22Rv1 (cell line): ENCODE measurements at regions not wholly inside any gene's neighbourhood (a gene's known extent, or its start where the extent isn't known, plus 50 kb on each side); places are given as distances from the start of the nearest gene placed in this dataset.

Source experiments
- H3K27ac ChIP-seq: fragments of 450-650 bp; 2 replicates; pipeline ENCODE4 v1.5.1; 2017
- ZFX ChIP-seq: fragments of 450-650 bp; IDR thresholded peaks from 2 replicates; pipeline ENCODE4 v1.6.1; 2017; ENCODE audit warnings: antibody characterized with exemption, borderline replicate concordance
- TF ChIP-seq, protein P1 (sequence below): fragments of 450-650 bp; IDR thresholded peaks from 2 replicates; pipeline ENCODE4 v1.5.1; 2017; ENCODE audit warnings: mild to moderate bottlenecking

DNA sequence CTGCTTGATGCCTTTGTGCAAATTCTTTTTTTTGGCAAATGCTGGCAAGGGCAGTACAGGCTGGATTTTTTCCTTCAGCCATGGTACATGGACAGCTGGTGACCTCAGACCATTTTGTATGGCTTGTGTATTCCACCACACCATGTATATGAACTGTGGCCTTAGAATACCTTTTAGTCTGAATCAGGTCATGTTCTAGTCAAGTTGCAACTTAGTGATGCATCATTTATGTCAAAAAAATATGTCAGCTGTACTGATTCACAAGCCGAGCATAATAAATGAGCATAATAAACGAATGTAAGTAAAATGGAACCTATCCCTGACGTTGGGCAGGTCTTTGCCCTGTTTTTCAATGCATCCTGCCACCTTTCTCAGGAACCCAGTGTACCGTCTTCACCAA is 219.7 kb upstream of the RUNX1 start:
- no peak overlapping the region for H3K27ac ChIP-seq
- TF ChIP-seq, protein P1, sequence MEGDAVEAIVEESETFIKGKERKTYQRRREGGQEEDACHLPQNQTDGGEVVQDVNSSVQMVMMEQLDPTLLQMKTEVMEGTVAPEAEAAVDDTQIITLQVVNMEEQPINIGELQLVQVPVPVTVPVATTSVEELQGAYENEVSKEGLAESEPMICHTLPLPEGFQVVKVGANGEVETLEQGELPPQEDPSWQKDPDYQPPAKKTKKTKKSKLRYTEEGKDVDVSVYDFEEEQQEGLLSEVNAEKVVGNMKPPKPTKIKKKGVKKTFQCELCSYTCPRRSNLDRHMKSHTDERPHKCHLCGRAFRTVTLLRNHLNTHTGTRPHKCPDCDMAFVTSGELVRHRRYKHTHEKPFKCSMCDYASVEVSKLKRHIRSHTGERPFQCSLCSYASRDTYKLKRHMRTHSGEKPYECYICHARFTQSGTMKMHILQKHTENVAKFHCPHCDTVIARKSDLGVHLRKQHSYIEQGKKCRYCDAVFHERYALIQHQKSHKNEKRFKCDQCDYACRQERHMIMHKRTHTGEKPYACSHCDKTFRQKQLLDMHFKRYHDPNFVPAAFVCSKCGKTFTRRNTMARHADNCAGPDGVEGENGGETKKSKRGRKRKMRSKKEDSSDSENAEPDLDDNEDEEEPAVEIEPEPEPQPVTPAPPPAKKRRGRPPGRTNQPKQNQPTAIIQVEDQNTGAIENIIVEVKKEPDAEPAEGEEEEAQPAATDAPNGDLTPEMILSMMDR, result no peak
- no peak for TF ChIP-seq ZFX

DNA sequence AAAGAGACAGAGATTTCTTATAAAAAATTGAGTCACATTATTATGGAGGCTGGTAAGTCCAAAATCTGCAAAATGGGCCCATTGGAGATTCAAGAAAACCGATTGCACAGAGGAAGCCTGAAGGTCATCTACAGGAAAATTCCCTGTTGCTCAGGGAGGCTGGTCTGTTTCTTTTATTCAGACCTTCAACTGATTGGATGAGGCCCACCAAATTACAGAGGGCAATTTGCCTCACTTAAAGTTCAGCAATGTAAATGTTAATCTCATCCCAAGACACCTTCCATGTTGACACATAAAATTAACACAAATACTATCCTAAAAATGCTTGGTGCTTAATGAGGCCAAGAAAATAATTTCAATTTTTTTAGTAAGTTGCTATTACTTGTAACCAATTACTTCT is 219.2 kb upstream of the RUNX1 start:
- no peak overlapping the region for H3K27ac ChIP-seq
- TF ChIP-seq ZFX, result no peak
- TF ChIP-seq, protein P1, result no peak

DNA sequence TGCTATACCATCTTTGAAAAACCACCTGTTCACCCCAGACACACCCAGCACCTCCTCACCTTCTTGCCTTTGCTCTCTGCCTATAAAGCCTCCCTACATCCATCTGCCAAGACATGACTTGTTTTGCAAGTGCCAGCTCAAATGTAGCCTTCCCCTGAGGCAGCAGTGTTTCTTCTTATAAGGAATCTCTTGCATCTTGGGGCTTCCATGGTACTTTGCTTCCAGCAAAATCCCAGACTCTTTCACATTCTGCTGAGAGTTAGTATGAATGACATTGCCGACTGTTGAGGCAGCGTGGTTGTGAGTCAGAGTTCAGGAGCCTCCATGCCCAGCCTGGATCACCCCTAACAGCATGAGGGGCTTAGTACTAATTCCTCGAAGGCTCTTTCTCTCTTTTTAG is 217.4 kb upstream of the RUNX1 start:
- no peak overlapping the region for H3K27ac ChIP-seq
- TF ChIP-seq, protein P1, result no peak
- no peak for TF ChIP-seq ZFX

DNA sequence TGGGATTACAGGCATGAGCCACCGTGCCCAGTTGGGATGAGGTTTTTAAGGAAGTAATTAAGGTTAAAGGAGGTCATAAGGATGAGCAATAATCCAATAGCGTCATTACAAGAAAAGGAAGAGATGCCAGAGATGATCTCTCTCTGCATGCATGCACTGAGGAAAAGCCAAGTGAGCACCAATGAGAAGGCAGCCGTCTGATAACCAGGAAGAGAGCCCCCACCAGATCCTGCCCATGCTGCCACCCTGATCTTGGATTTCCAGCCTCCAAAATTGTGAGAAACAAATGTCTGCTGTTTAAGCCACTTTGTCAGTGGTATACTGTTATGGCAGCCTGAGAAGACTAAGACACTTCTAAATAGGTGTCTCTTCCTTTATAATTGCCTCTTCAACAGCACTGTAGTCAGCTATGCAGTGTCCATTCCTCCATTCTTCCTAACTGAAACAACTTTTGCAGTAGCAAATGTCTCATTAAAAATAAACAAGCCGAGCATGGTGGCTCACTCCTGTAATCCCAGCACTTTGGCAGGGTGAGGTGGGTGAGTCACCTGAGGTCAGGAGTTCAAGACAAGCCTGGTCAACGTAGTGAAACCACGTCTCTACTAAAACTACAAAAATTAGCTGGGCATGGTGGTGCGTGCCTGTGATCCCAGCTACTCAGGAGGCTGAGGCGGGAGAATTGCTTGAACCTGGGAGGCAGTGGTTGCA is 216.2 kb upstream of the RUNX1 start:
- TF ChIP-seq, protein P1, result no peak
- no peak for TF ChIP-seq ZFX
- H3K27ac ChIP-seq, result no peak overlapping the region

DNA sequence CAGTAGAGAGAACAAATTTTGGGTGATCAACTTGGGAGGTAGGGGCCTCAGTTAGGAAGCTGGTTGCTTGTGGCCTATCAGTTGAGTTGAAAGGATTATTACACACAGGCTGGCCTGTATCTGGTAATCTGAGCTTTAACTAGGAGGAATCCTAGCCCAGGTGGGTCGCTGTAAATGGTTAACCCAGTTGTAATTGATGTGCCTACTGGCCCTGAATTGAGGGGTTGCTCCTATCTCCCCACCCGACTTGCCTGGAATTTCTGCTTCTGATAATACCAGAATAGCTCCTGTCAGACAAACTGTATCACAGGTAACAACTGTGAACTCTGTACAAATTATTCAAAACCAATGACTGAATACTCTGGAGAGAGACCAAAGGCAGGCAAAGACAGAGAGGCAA is 210.4 kb upstream of the RUNX1 start:
- TF ChIP-seq, protein P1, result no peak
- no peak for TF ChIP-seq ZFX
- H3K27ac ChIP-seq, result no peak overlapping the region

DNA sequence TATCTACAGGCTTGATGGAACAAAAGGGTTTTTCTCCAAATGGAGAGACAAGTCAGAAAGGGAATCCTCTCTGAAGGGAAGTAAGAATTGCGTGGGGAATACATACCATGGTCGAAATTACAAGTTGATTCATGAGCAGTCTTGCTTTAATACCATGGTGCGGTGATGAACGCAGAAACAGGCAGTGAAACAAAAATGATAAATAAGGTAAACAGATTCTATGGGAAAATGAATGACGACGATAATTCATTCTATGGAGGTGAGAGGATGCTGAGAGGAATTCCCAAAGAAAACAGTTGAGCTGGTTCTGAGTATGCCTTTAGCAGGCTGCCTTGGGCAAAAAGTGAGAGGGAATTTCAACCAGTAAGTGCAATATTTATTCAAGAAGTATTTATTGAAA is 209.4 kb upstream of the RUNX1 start:
- no peak overlapping the region for H3K27ac ChIP-seq
- no peak for TF ChIP-seq ZFX
- TF ChIP-seq, protein P1, result no peak

DNA sequence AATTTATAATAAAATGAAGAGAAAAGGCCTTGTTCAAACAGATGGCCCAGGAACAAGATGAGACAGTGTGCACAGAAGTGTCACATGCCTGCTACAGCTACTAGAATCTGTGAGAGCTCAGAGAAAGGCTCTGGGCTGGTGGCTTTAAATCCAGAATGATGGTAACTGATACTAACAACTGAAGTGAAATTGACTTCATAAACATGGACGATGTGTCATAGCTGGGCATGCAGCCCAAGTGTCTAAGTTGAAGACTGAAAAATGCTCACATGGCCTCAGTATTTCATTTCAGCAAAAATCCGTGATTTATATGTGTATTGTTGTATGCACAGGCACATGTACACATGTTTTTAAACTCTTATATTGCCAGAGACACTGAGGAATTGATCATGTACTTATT is 208.3 kb upstream of the RUNX1 start:
- H3K27ac ChIP-seq, result no peak overlapping the region
- no peak for TF ChIP-seq ZFX
- TF ChIP-seq, protein P1, result no peak
